Activated CD8-positive, alpha-beta memory T cell treated with anti-CD3 and anti-CD28 coated beads, Interleukin-2, amount 50 U/mL, for 1 hour (primary cell): ENCODE measurements at regions not wholly inside any gene's neighbourhood (a gene's known extent, or its start where the extent isn't known, plus 50 kb on each side); places are given as distances from the start of the nearest gene placed in this dataset.

ENCODE experiments used
- DNase-seq: peaks from one replicate; pipeline ENCODE4 v3.0.0-alpha.2; 2020; ENCODE audit errors: extremely low read depth

- DNase-seq: no peak
These were observed 1238.4 kb downstream of the GRIK2 start for GRCh38 chr6:102631921-102632320.

DNA sequence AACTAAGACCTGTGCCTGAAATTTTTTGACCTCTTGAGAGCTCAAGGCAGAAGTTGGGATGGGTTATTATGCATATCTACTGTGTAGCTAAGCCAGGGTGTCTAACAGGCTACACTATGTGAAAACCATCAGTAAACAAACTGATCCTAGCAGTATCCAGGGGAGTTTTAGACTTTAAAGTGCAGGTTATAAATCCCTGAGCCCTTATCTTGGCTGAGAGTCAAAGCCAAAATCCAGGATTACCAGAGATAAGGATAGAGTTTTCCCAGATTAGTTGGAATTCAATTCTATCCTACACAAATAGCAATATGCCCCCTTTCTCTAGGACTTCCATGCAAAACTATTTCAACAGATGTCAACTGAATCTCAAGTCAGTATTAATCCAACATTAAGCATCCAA is 1229.7 kb downstream of the GRIK2 start:
- no peak for DNase-seq

DNA sequence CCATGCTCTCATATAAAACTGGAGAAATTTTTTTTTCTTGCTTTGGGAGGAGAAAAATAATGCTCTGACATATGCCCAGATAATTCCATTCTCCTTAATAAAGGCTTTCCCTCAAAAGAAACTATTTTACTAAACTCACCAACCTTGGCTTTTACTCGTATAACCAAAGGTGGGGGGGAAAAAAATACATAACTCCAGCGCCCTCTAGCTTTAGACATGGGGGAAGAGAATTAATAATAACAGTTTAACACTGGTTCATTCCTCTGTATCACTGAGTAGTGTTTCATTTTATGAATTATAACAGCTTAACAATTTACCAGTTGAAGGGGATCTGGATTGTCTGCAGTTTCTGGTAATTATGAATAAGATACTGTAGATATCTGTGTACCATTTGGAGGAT is 1226.1 kb downstream of the GRIK2 start:
- DNase-seq: no peak

DNA sequence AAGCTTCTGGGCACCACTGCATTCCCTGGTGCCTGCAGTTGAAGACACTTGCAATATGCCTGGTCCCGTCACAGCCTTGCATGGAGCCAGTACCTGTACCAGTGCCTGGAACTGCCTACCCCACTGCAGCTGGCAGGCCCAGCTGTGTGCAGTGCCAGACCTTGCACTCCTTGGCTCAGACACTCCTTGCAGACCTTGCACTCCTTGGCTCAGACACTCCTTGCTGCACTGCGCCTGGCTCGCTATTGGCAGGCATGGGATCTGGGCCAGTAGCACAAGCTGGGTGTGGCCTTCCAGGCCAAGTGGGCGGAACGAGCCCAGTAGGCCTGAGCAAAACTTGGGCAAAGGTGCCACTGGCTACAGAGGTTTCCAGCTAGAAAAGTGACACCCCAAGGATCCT is 1189.1 kb downstream of the GRIK2 start:
- DNase-seq: no peak

DNA sequence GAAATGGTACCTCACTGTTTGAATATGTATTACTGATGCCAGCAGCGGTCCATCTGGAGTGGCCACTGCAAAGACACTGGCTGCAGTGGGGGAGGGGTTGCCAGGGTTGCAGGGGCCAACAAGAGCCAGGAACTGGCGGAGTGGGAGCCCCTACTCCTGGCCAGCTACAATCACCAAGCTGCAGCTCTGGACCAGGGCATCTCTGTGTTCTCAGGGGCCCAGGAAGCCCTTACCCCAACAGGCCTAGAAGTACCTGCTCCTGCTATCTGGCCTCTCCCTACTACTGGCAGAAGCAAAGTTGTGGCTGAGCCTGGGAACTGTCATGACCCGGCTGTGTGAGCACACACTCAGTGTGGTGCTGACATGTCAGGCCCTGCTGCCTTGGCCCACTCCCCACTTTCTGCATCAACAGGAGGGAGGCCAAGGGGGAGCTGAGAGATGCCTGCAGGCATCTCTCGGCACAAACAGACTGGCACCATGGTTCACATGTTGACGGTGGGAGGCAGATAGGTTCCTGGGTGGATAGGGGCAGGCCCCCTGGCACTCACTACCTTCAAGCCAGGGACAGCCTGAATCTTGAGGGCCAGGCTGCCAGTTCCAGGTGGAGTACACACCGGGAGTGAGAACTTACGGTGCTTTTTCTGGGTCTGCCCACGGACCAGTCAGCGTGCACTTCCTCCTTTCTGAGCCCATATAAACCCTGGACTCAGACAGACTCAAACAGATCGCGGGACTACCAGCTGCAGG is 1188.0 kb downstream of the GRIK2 start:
- no peak for DNase-seq

- no peak for DNase-seq
These were observed 1177.9 kb downstream of the GRIK2 start for GRCh38 chr6:102571236-102571908.

- no peak for DNase-seq
These were observed 1169.2 kb downstream of the GRIK2 start for GRCh38 chr6:102562713-102563112.

- DNase-seq: no peak
These were observed 1159.7 kb downstream of the GRIK2 start for GRCh38 chr6:102553214-102553613.

GRCh38 chr6:102549221-102549874 is 1155.8 kb downstream of the GRIK2 start:
- no peak for DNase-seq

GRCh38 chr6:102525336-102525735 is 1131.8 kb downstream of the GRIK2 start:
- DNase-seq: no peak

DNA sequence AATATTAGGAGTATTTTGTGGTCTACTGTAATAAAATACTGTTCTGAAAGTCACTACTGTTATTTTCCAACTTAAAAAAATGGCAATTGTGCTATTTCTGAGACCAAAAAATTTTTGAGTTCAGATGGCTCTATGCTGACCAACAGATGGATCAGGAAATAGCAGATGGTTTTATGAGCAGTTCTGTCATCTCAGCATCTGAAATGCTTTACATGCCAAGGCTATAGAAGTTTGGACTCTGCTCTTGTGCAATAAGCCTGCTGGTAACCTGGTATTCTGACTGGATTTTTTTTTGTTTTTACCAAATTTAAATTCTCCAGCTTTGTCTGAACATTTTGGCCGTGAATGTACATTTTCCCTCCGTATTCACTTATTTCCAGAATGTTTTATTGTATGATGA is 1127.5 kb downstream of the GRIK2 start:
- DNase-seq: no peak

- no peak for DNase-seq
These were observed 1124.0 kb downstream of the GRIK2 start for GRCh38 chr6:102517506-102517905.

- DNase-seq: no peak
These were observed 1108.1 kb downstream of the GRIK2 start for GRCh38 chr6:102501615-102502014.

DNA sequence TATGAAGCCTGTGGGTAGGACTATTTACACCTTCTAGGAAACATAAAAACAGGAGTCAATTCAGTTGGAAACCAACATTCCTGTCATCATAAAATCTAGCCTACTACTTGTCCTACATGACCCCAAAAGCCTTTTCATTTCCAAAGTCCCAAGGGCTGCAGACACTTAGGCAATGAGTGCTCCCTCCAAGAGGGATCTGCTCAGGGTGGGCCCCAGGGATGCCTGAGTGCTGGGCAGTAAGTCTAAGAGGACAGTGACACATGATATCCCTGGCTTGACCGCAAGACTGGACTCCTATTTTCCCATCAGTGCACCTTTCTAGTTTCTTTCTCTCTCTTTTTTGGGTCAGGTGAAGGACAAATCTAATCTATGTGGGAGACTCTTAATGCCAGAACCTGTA is 1101.3 kb downstream of the GRIK2 start:
- DNase-seq: no peak

- no peak for DNase-seq
These were observed 1100.0 kb downstream of the GRIK2 start for GRCh38 chr6:102493485-102493884.

- DNase-seq: no peak
These were observed 1095.2 kb downstream of the GRIK2 start for GRCh38 chr6:102488729-102489128.

- no peak for DNase-seq
These were observed 1092.0 kb downstream of the GRIK2 start for GRCh38 chr6:102485480-102485879.

GRCh38 chr6:102474041-102474807 is 1080.7 kb downstream of the GRIK2 start:
- no peak for DNase-seq

DNA sequence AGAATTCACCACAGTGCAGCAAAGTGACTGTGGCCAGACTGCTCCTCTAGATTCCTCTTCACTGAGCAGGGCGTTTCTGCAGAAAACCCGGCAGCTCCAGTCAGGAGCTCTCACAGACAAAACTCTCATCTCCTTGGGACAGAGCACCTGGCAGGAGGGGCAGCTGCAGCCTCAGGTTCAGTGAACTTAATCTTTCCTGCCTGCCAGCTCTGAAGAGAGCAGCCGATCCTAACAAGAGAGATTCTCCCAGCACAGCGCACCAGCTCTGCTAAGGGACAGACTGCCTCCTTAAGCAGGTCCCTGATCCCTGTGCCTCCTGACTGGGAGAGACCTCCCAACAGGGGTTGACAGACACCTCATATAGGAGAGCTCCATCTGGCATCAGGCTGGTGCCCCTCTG is 1065.5 kb downstream of the GRIK2 start:
- DNase-seq: no peak

DNA sequence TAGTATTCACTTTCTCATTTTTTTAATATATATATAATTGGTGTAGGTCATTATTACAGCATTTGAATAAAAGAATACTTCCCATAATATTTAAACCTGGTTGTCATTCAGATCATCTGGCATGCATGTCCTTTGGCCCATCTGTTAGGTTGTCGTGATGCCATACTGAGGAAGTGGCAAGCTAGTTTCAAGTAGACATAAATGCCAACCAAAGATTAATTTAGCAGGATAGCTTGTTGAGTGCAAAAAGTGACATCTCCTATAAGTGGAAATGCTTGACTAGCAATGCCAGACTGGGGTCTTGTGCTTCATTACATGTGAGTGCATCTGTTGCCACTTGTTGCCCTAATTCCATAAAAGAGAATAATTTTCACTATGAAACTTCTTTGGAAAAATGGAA is 1044.7 kb downstream of the GRIK2 start:
- DNase-seq: no peak

GRCh38 chr6:102417368-102417998 is 1024.0 kb downstream of the GRIK2 start:
- no peak for DNase-seq

DNA sequence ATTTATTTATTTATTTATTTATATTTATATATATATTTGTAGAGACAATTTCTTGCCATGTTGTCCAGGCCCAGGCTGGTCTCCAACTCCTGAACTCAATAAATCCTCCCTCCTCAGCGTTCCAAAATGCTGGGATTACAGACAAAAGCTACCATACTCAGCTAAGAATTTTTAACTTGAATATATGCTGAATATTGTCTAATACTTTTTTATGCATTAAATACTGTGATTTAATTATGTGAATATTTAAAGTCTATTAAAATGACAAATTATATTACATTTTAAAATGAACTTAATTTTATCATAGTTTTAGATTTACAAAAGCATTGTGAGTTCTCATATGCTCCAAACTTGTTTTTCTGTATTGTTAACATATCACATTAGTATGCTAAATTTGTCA is 1022.4 kb downstream of the GRIK2 start:
- no peak for DNase-seq
